ENCODE measurements at regions not wholly inside any gene's neighbourhood (a gene's known extent, or its start where the extent isn't known, plus 50 kb on each side); places are given as distances from the start of the nearest gene placed in this dataset.
A peak's percentile ranks its signal among the peaks of the same experiment; 100 is the strongest.

DNA sequence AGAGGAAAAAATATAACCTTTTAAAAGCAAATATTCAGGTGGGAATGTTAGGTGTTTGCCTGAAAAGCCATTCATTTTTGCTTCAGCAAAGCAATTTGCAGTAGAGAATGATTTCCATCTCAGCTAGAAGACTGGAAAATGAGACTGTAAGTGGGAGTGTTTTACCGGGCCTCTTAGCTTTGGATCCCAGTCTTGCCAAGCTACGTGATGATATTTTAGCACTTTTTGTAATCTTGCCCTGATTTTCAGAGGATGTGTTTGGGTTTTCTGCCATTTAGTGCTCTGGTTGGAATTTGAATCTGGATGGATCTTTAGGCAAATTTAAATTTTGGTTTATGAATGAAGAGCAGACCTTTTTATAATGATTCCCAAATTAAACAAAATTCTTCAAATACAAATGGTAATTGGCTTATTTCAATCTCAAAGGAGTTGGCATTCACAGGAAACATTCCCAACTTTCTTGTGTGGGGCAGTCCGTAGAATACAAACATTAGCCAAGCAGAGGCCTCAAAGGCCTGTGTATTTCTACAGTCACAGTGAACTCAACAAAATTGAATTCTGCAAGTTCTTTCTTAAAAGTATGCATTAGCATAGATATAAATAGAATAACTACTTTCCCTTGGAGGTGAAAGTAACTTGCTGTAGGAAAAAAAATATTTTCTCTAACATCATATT is 646.4 kb downstream of the CDY2B start:
- DNase-seq = no peak

- DNase-seq = no peak
Observed at GRCh38 chrY:17231994-17232393, 648.0 kb downstream of the CDY2B start.

- no peak for DNase-seq
Observed at GRCh38 chrY:17223502-17223901, 656.5 kb downstream of the CDY2B start.

GRCh38 chrY:17202395-17202794 is 677.6 kb downstream of the CDY2B start:
- no peak for DNase-seq

DNA sequence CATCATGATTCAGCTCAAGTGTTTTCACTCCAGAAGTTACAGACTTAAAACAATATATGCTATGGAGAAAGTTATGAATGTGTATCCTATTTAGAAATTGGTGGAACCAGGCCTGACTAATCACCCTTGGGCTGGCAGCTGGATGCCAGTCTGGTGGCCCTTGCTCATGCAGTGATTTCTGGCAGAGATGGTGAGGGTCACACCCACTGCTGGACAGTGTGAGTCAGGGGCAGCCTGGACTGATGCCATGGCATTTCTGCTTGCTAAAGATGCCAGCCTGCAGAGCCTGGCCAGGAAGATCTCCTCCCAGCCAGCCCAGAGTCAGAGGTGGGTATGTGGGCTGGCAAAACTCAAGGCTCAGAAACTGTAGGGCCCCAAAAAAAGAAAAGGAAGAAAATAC is 695.7 kb downstream of the CDY2B start:
- no peak for DNase-seq

DNA sequence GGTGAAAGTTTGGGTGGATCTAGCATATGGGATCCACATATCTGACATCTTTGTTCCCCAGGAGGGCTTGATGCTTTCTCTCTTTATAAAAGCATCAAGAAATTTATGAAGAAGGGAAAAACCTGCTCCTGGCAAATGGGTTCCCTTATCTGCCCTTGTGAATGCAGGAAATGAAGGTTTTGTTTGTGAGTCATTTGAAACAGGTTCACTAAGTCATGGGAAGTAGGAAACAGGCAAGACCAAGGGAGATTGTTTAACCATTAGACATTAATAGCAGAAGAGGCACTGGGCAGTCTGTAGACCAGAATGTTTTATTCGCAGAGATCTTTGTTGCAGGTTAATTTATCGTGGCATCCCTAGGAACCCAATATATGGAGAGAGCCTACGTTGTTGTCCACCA is 713.1 kb downstream of the CDY2B start:
- DNase-seq = no peak

- no peak for DNase-seq
Observed at GRCh38 chrY:17122166-17122565, 757.9 kb downstream of the CDY2B start.

- DNase-seq = no peak
Observed at GRCh38 chrY:17085303-17085702, 794.7 kb downstream of the CDY2B start.

GRCh38 chrY:17079887-17080286 is 800.1 kb downstream of the CDY2B start:
- no peak for DNase-seq

- no peak for DNase-seq
Observed at GRCh38 chrY:17067307-17067706, 812.7 kb downstream of the CDY2B start.

DNA sequence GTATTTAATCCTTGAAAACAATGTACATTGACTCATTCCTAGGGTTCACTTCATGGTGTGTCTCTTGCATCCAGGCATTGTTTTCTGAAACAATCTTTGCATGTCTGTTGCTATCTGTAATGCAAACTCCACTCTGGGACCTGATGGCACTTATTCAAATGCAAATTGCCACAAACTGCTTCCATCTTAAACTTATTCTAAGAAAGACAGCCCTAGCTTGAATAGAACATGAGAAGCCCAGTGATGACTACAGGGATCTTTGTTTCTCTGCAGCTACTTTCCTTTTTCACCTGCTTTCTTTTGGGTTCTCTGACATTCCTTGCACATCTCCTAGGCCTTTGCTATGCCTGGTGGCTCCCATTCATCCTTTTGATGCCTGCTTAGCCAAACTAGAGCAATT is 827.0 kb downstream of the CDY2B start:
- no peak for DNase-seq

DNA sequence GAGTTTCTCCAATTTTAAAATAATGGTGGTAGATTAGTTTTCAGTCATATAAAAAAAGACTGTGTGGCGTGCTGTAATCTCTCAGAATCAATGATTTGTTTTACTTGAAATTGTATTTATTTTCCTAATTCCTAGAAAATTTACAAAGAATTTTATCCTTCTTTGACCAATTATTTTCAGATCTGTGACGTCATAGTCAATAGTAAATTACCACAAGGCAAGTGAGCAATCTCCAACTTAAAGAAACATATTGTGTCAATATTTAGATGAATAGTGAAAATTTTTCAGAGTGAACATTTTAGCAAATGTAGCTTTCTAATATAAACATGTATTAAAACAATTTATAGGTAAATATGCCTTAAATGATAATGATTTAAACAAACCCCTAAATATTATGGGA is 829.6 kb downstream of the CDY2B start:
- no peak for DNase-seq

DNA sequence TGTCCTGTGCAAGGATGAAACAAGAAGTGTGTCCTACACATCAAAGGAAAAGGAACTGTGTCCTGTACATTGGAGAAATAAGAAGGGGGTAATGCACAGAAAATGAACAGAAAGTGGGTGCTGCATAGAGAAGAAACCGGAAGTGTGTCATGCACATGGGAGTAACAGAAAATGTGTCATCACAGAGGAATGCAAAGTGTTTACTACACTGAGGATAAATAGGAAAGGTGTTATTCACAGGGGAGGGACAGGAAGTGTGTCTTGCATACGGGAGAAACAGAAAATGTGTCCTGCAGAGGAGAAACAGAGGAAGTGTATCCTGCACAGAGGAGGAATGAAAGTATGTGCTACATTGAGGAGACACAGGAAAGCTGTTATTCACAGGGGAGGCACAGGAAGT is 834.9 kb downstream of the CDY2B start:
- DNase-seq = no peak

- DNase-seq = no peak
Observed at GRCh38 chrY:17044723-17045122, 835.3 kb downstream of the CDY2B start.

GRCh38 chrY:17044272-17044671 is 835.7 kb downstream of the CDY2B start:
- no peak for DNase-seq

GRCh38 chrY:17038439-17038838 is 841.6 kb downstream of the CDY2B start:
- no peak for DNase-seq

DNA sequence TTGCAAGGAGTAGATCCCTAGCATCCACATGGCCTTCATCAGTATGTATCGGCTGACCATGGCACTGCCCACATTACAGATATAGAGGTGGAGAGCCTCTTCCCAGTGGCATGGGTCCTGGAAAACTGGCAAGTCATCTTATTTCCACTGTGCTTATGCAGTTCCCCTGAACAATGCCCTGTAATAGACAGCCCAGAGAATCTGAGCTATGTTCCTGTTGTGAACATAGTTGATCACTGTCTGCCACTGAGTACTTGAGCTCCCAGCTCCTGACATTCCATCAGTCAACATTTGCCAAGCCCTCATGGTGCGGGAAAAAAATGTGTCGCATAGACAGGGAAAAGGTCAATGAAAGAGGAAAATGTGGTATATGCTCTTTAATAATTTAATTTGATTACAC is 861.9 kb downstream of the CDY2B start:
- DNase-seq = no peak

DNA sequence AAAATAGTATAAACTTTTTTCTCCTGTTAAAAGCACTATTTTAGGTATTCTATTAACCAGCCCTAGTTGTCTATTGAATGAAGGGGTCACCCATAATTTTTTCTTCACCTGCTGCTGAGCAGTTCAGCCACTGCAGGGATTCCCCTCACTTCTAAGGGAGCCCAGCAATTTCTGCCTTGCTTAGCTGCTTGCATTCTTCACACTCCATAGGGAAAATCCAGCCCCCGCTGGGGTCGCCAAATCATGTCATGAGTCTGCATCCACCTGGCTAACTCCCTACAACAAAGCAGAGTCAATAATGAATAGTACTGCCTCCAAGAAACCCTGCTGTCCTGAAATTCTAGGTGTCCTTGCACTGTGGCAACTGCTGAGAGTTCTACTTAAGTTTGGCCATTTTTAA is 886.5 kb downstream of the CDY2B start:
- no peak for DNase-seq

GRCh38 chrY:16981776-16982175 is 898.2 kb downstream of the CDY2B start:
- peak; percentile 22 for DNase-seq

DNA sequence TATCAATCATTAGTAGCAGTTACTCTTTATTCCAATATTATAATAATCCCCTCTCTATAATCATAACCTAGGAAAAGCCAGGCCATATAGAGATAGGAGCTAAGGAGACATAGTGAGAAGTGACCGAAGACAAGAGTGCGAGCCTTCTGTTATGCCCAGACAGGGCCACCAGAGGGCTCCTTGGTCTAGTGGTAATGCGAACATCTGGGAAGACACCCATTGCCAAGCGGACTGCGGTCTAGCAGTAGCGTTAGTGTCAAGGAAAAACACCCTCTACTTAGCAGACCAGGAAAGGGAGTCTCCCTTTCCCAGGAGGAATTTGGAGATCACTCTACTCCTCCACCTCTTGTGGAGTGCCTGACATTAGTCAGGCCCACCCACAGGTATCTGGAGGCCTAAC is 920.9 kb downstream of the CDY2B start:
- no peak for DNase-seq

- DNase-seq = peak; percentile 23
Observed at GRCh38 chrY:16947221-16947620, 932.8 kb downstream of the CDY2B start.

Data from DMS79 (cell line).